HL-60/S4 treated with retinoic acid at 250 ng/mL for 4 days and 3 days (cell line): ENCODE measurements at regions not wholly inside any gene's neighbourhood (a gene's known extent, or its start where the extent isn't known, plus 50 kb on each side); places are given as distances from the start of the nearest gene placed in this dataset.

ENCODE experiments used
- in situ Hi-C: fragments of 300-500 bp; cut with MboI; formaldehyde crosslinking; loops from 2 replicates; pipeline ENCODE4 v1.7.0; 2022; ENCODE audit warnings: low sequenced_read_pairs

GRCh38 chrX:66328950-66329596, 165.0 kb downstream of the HEPH start:
- in situ Hi-C loops = no loop called here

- in situ Hi-C loops = no loop called here
Measured at GRCh38 chrX:66360894-66361293, 196.8 kb downstream of the HEPH start.

- in situ Hi-C loops = no loop called here
Measured at GRCh38 chrX:66384722-66385121, 220.7 kb downstream of the HEPH start.

- in situ Hi-C loops = no loop called here
Measured at GRCh38 chrX:66399273-66399672, 235.2 kb downstream of the HEPH start.

GRCh38 chrX:66402165-66402564, 236.7 kb downstream of the EDA2R start:
- in situ Hi-C loops = loop anchor here (25.0 kb wide), 2 partner anchors 665 to 815 kb away; no protein-coding TSS in a partner anchor

- in situ Hi-C loops = loop anchor here (25.0 kb wide), 2 partner anchors 671 to 821 kb away; no protein-coding TSS in a partner anchor
Measured at GRCh38 chrX:66408507-66408906, 230.4 kb downstream of the EDA2R start.

GRCh38 chrX:66410806-66411205, 228.1 kb downstream of the EDA2R start:
- in situ Hi-C loops = loop anchor here (25.0 kb wide), 2 partner anchors 674 to 824 kb away; no protein-coding TSS in a partner anchor
